HepG2 (cell line): ENCODE measurements at regions not wholly inside any gene's neighbourhood (a gene's known extent, or its start where the extent isn't known, plus 50 kb on each side); places are given as distances from the start of the nearest gene placed in this dataset.

Source experiments
- ATAC-seq: fragments of 200-7000 bp; cut with Tn5 transposase; 3 replicates; pipeline ENCODE4 v1.9.1; 2020; ENCODE audit warnings: mild to moderate bottlenecking, moderate library complexity
- BruUV-seq: library from RNA; stranded (reverse); fragments of 400-500 nt; replicated peaks from 2 replicates; lab custom pipeline; 2021; lab: Mats Ljungman, UMichigan
- CTCF ChIA-PET: fragments of 300-600 bp; formaldehyde crosslinking; extraction: SDS; loops from one replicate; lab custom pipeline; 2021; ENCODE audit warnings: low total read pairs, inconsistent platforms, low intra/inter-chr PET ratio; lab: Yijun Ruan, JAX
- POLR2A ChIA-PET: fragments of 350-600 bp; sonication (Branson Sonifier 250); formaldehyde crosslinking; loops from one replicate; lab custom pipeline; 2020; ENCODE audit warnings: antibody characterized with exemption, inconsistent platforms; lab: Yijun Ruan, JAX
- DNase-seq: peaks from one replicate; pipeline ENCODE4 v3.0.0-alpha.2; 2015; ENCODE audit warnings: low spot score
- FAIRE-seq: peaks from 3 replicates; lab custom pipeline; 2011; peaks lifted over from hg19 to GRCh38; lab: Jason Lieb, UNC
- H2AFZ ChIP-seq: one replicate; pipeline ENCODE4 v1.6.1; 2011; ENCODE audit warnings: low read length, inconsistent platforms
- H3K27ac ChIP-seq: fragments of 300-600 bp; 3 replicates; pipeline ENCODE4 v1.8.0; 2011; ENCODE audit warnings: mixed run types, mild to moderate bottlenecking, mixed read lengths, low read length, inconsistent platforms; ENCODE audit not compliant: insufficient read depth; ENCODE audit errors: extremely low read length
- H3K27me3 ChIP-seq, 2 experiments: fragments of 200-600 bp in 1 of 2; 2 replicates in 1 of 2; 3 replicates in 1 of 2; pipeline versions ENCODE4 v1.6.0 to v1.8.0; 2011; ENCODE audit warnings: low read length in 2 of 2, mild to moderate bottlenecking in 2 of 2, moderate library complexity in 2 of 2, inconsistent platforms in 1 of 2; ENCODE audit not compliant: insufficient read depth in 2 of 2, control insufficient read depth in 1 of 2
- H3K36me3 ChIP-seq, 2 experiments: fragments of 200-600 bp in 1 of 2; replicated peaks in 1 of 2; 2 replicates in 1 of 2; 3 replicates in 1 of 2; pipeline versions ENCODE4 v1.5.1 to v1.8.0; 2011; ENCODE audit warnings: low read length in 2 of 2, inconsistent platforms in 1 of 2; ENCODE audit not compliant: insufficient read depth in 2 of 2, control insufficient read depth in 1 of 2
- H3K4me1 ChIP-seq: 2 replicates; pipeline ENCODE4 v1.5.1; 2012; ENCODE audit warnings: low read length, inconsistent platforms; ENCODE audit not compliant: insufficient read depth
- H3K4me2 ChIP-seq: 2 replicates; pipeline ENCODE4 v1.6.0; 2011; ENCODE audit warnings: low read depth, low read length, inconsistent platforms
- H3K4me3 ChIP-seq, 3 experiments: fragments of 200-600 bp in 1 of 3; sonication (generic), shearing (Covaris generic) in 1 of 3; replicated peaks in 1 of 3; 2 replicates each; pipeline ENCODE4 v1.5.1; 2011 to 2016; ENCODE audit warnings: low read length in 3 of 3, inconsistent platforms in 2 of 3, low read depth in 2 of 3, mild to moderate bottlenecking in 2 of 3, control low read depth in 1 of 3, mixed read lengths in 1 of 3; ENCODE audit not compliant: insufficient read depth in 1 of 3
- H3K79me2 ChIP-seq: one replicate; pipeline ENCODE4 v1.6.1; 2011; ENCODE audit warnings: low read length, inconsistent platforms; ENCODE audit not compliant: insufficient read depth
- H3K9ac ChIP-seq: 2 replicates; pipeline ENCODE4 v1.6.0; 2011; ENCODE audit warnings: mild to moderate bottlenecking, low read depth, low read length, inconsistent platforms; ENCODE audit not compliant: insufficient read depth
- H3K9me3 ChIP-seq: 2 replicates; pipeline ENCODE4 v1.5.1; 2012; ENCODE audit warnings: mild to moderate bottlenecking, low read length
- H4K20me1 ChIP-seq: 2 replicates; pipeline ENCODE4 v1.6.0; 2011; ENCODE audit warnings: inconsistent platforms, mild to moderate bottlenecking, low read length, moderate library complexity; ENCODE audit not compliant: insufficient read depth
- RNF2 ChIP-seq: fragments of 450-650 bp; conservative IDR thresholded peaks from 2 replicates; pipeline ENCODE4 v1.6.1; 2016; ENCODE audit warnings: low read depth
- SP1 ChIP-seq, 2 experiments: fragments of 450-650 bp in 1 of 2; sonication (generic) in 1 of 2; formaldehyde crosslinking in 1 of 2; IDR thresholded peaks; 2 replicates each; pipeline versions ENCODE4 v1.4.0 to v1.6.1; 2016 to 2020; ENCODE audit warnings: missing genetic modification reagents in 1 of 2
- ZBTB21 ChIP-seq: sonication (generic); formaldehyde crosslinking; IDR thresholded peaks from 2 replicates; pipeline ENCODE4 v1.4.0; 2020; ENCODE audit warnings: missing genetic modification reagents
- ZNF460 ChIP-seq: sonication (generic); formaldehyde crosslinking; IDR thresholded peaks from 2 replicates; pipeline ENCODE4 v1.5.1; 2020; ENCODE audit warnings: missing genetic modification reagents, mild to moderate bottlenecking, borderline replicate concordance
- ZNF564 ChIP-seq: sonication (generic); formaldehyde crosslinking; IDR thresholded peaks from 2 replicates; pipeline ENCODE4 v1.8.1; 2023; ENCODE audit warnings: mild to moderate bottlenecking, missing genetic modification reagents
- WGBS: methylation state at CpG from one replicate; pipeline ENCODE4 v1.1.6; 2017; ENCODE audit warnings: low lambda C conversion rate; 5-methylcytosine and 5-hydroxymethylcytosine counted together
- in situ Hi-C: cut with HindIII; loops from 2 replicates; pipeline ENCODE4 v1.10.0; 2017; ENCODE audit warnings: low pct_unique_long_range_greater_than_20kb; ENCODE audit not compliant: extremely low pct_ligation_motif_present
- intact Hi-C: fragments of 100-400 bp; cut with micrococcal nuclease; formaldehyde crosslinking; loops from one replicate; pipeline ENCODE4 v1.10.0; 2022; ENCODE audit not compliant: unreplicated experiment
- TF ChIP-seq, protein P1 (sequence below): sonication (generic); formaldehyde crosslinking; IDR thresholded peaks from 2 replicates; pipeline ENCODE4 v1.4.0; 2020; ENCODE audit warnings: mild to moderate bottlenecking, low read depth, missing genetic modification reagents
- TF ChIP-seq, protein P2 (sequence below): sonication (generic); formaldehyde crosslinking; IDR thresholded peaks from 2 replicates; pipeline ENCODE4 v1.4.0; 2020; ENCODE audit warnings: mild to moderate bottlenecking, missing genetic modification reagents
- TF ChIP-seq, protein P3 (sequence below): IDR thresholded peaks from 2 replicates; pipeline ENCODE4 v1.6.1; 2016; ENCODE audit warnings: control low read depth

DNA sequence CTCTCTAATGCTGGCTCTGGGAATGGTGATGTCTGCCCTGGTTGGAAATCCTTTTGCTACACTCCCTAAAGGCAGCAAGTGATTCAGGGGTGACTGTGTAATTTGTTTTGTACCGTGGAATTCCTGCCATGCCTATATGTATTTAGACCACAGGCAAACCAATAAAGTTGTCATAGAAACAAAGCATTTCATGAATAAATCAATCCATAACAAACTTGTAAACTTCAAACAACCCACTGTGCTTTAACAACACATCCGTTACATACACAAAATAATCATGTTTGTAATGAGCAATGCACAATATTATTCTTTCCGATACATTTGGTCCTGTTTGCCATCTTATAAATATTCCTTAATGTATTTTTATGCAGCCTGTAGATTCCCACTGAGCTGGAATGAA is 330.3 kb upstream of the SNX7 start:
- Histone ChIP-seq H3K4me3 (no peak overlapping the region), H3K36me3 (no peaks in the 10 kb centered on the region), H4K20me1 (no peaks in the 10 kb centered on the region), H3K27me3 (no peaks in the 10 kb centered on the region), H3K9ac (no peak overlapping the region), H3K4me2 (no peak overlapping the region), H3K27ac (no peak overlapping the region), H3K79me2 (no peaks in the 10 kb centered on the region), H3K4me1 (no peaks in the 10 kb centered on the region), H2AFZ (no peak overlapping the region), H3K9me3 (no peaks in the 10 kb centered on the region)
- CTCF ChIA-PET = no interaction called here
- DNase-seq = no peak
- POLR2A ChIA-PET = no interaction called here
- intact Hi-C loops (no loop called here), in situ Hi-C loops (no loop called here)
- 0% methylated on average over 3 of the region's 3 CpGs for WGBS
- FAIRE-seq = no peak
- no peak for TF ChIP-seq ZNF460
- no peak for TF ChIP-seq ZBTB21 (CRISPR knock-in tag)
- TF ChIP-seq, protein P1, sequence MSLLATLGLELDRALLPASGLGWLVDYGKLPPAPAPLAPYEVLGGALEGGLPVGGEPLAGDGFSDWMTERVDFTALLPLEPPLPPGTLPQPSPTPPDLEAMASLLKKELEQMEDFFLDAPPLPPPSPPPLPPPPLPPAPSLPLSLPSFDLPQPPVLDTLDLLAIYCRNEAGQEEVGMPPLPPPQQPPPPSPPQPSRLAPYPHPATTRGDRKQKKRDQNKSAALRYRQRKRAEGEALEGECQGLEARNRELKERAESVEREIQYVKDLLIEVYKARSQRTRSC = no peak
- no peak for TF ChIP-seq ZNF564 (CRISPR knock-in tag)
- TF ChIP-seq RNF2 = no peak
- TF ChIP-seq, protein P2, sequence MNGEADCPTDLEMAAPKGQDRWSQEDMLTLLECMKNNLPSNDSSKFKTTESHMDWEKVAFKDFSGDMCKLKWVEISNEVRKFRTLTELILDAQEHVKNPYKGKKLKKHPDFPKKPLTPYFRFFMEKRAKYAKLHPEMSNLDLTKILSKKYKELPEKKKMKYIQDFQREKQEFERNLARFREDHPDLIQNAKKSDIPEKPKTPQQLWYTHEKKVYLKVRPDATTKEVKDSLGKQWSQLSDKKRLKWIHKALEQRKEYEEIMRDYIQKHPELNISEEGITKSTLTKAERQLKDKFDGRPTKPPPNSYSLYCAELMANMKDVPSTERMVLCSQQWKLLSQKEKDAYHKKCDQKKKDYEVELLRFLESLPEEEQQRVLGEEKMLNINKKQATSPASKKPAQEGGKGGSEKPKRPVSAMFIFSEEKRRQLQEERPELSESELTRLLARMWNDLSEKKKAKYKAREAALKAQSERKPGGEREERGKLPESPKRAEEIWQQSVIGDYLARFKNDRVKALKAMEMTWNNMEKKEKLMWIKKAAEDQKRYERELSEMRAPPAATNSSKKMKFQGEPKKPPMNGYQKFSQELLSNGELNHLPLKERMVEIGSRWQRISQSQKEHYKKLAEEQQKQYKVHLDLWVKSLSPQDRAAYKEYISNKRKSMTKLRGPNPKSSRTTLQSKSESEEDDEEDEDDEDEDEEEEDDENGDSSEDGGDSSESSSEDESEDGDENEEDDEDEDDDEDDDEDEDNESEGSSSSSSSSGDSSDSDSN (CRISPR knock-in tag) = no peak
- TF ChIP-seq, protein P3, sequence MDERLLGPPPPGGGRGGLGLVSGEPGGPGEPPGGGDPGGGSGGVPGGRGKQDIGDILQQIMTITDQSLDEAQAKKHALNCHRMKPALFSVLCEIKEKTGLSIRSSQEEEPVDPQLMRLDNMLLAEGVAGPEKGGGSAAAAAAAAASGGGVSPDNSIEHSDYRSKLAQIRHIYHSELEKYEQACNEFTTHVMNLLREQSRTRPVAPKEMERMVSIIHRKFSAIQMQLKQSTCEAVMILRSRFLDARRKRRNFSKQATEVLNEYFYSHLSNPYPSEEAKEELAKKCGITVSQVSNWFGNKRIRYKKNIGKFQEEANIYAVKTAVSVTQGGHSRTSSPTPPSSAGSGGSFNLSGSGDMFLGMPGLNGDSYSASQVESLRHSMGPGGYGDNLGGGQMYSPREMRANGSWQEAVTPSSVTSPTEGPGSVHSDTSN (CRISPR knock-in tag) = no peak
- TF ChIP-seq SP1 (IDR thresholded peaks at IDR 0.05) = no peak
- no peak for TF ChIP-seq SP1 (CRISPR knock-in tag; IDR thresholded peaks at IDR 0.05)
- BruUV-seq = no TSS peak
- ATAC-seq = no peak
